ENCODE measurements at regions not wholly inside any gene's neighbourhood (a gene's known extent, or its start where the extent isn't known, plus 50 kb on each side); places are given as distances from the start of the nearest gene placed in this dataset.

GRCh38 chr11:97717922-97718321, 1302.8 kb upstream of the CNTN5 start:
- TF ChIP-seq, protein P1, sequence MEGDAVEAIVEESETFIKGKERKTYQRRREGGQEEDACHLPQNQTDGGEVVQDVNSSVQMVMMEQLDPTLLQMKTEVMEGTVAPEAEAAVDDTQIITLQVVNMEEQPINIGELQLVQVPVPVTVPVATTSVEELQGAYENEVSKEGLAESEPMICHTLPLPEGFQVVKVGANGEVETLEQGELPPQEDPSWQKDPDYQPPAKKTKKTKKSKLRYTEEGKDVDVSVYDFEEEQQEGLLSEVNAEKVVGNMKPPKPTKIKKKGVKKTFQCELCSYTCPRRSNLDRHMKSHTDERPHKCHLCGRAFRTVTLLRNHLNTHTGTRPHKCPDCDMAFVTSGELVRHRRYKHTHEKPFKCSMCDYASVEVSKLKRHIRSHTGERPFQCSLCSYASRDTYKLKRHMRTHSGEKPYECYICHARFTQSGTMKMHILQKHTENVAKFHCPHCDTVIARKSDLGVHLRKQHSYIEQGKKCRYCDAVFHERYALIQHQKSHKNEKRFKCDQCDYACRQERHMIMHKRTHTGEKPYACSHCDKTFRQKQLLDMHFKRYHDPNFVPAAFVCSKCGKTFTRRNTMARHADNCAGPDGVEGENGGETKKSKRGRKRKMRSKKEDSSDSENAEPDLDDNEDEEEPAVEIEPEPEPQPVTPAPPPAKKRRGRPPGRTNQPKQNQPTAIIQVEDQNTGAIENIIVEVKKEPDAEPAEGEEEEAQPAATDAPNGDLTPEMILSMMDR (conservative IDR thresholded peaks at IDR 0.05; ENCODE audit: low read depth in 2 of 2): no peak
- no peak for TF ChIP-seq EZH2 (IDR thresholded peaks at IDR 0.05; ENCODE audit: low read depth, unreplicated experiment)
- TF ChIP-seq, protein P2, sequence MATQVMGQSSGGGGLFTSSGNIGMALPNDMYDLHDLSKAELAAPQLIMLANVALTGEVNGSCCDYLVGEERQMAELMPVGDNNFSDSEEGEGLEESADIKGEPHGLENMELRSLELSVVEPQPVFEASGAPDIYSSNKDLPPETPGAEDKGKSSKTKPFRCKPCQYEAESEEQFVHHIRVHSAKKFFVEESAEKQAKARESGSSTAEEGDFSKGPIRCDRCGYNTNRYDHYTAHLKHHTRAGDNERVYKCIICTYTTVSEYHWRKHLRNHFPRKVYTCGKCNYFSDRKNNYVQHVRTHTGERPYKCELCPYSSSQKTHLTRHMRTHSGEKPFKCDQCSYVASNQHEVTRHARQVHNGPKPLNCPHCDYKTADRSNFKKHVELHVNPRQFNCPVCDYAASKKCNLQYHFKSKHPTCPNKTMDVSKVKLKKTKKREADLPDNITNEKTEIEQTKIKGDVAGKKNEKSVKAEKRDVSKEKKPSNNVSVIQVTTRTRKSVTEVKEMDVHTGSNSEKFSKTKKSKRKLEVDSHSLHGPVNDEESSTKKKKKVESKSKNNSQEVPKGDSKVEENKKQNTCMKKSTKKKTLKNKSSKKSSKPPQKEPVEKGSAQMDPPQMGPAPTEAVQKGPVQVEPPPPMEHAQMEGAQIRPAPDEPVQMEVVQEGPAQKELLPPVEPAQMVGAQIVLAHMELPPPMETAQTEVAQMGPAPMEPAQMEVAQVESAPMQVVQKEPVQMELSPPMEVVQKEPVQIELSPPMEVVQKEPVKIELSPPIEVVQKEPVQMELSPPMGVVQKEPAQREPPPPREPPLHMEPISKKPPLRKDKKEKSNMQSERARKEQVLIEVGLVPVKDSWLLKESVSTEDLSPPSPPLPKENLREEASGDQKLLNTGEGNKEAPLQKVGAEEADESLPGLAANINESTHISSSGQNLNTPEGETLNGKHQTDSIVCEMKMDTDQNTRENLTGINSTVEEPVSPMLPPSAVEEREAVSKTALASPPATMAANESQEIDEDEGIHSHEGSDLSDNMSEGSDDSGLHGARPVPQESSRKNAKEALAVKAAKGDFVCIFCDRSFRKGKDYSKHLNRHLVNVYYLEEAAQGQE (IDR thresholded peaks at IDR 0.05; ENCODE audit: unreplicated experiment): no peak

Data from GM23338 (cell line).